OCI-LY3 (cell line): ENCODE measurements at regions not wholly inside any gene's neighbourhood (a gene's known extent, or its start where the extent isn't known, plus 50 kb on each side); places are given as distances from the start of the nearest gene placed in this dataset.

Experiments
- EZH2phosphoT487 ChIP-seq: fragments of 200-600 bp; shearing (Covaris generic); IDR thresholded peaks from 2 replicates; pipeline ENCODE4 v1.6.1; 2018; ENCODE audit warnings: antibody characterized with exemption, mixed run types, low read depth
- TF ChIP-seq, protein P1 (sequence below): fragments of 200-600, 300-600 bp; sonication (generic); IDR thresholded peaks from 2 replicates; pipeline ENCODE4 v1.5.1; 2014; ENCODE audit warnings: antibody characterized with exemption, low read length, low read depth

DNA sequence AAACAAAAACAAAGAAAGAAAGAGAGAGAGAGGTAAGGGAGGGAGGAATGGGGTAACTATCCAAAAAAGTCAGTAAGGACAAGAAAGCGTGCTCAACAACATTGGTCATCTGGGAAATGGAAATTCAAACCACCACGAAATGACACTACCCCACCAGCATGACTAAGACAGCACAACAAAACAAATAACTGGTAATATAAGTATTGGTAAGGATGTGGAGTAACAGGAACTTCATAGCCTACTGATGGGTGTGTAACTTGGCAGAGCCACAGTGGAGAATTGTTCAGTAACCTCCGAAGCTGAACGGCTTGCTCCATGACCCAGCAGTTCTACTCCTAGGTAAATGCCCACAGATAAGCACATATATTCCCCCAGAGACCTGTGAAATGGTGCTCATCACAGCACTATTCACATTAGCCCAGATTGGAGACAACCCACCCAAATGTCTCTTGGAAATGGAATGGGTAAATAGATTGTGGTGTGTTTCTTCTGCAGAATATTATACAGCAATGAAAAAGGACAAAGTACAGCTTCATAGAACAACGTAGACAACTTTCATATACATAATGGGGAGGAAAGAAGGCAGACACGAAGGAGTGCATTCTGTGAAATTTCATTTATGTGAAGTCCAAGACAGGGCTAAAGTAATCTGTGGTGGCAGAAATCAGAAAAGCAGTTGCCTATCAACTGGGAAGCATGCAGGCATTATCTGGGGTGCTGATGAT lies 95.5 kb upstream of the ATP6AP2 start:
- no peak for TF ChIP-seq EZH2phosphoT487
- TF ChIP-seq, protein P1, sequence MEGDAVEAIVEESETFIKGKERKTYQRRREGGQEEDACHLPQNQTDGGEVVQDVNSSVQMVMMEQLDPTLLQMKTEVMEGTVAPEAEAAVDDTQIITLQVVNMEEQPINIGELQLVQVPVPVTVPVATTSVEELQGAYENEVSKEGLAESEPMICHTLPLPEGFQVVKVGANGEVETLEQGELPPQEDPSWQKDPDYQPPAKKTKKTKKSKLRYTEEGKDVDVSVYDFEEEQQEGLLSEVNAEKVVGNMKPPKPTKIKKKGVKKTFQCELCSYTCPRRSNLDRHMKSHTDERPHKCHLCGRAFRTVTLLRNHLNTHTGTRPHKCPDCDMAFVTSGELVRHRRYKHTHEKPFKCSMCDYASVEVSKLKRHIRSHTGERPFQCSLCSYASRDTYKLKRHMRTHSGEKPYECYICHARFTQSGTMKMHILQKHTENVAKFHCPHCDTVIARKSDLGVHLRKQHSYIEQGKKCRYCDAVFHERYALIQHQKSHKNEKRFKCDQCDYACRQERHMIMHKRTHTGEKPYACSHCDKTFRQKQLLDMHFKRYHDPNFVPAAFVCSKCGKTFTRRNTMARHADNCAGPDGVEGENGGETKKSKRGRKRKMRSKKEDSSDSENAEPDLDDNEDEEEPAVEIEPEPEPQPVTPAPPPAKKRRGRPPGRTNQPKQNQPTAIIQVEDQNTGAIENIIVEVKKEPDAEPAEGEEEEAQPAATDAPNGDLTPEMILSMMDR = no peak
